Endothelial cell (in vitro differentiated cells): ENCODE measurements at regions not wholly inside any gene's neighbourhood (a gene's known extent, or its start where the extent isn't known, plus 50 kb on each side); places are given as distances from the start of the nearest gene placed in this dataset.

ENCODE experiments used
- DNase-seq: peaks from one replicate; pipeline ENCODE4 v3.0.0; 2021; ENCODE audit warnings: low spot score
- H3K27ac Mint-ChIP-seq: one replicate; pipeline ENCODE4 v1.8.0; 2021; ENCODE audit warnings: mixed read lengths, inconsistent platforms; ENCODE audit not compliant: unreplicated experiment
- H3K27me3 Mint-ChIP-seq: one replicate; pipeline ENCODE4 v1.8.0; 2021; ENCODE audit warnings: mild to moderate bottlenecking, moderate library complexity, mixed read lengths, inconsistent platforms; ENCODE audit not compliant: unreplicated experiment
- H3K36me3 Mint-ChIP-seq: one replicate; pipeline ENCODE4 v1.8.0; 2021; ENCODE audit warnings: mild to moderate bottlenecking, low read depth, mixed read lengths, inconsistent platforms; ENCODE audit not compliant: unreplicated experiment
- H3K4me1 Mint-ChIP-seq: one replicate; pipeline ENCODE4 v1.8.0; 2021; ENCODE audit warnings: mild to moderate bottlenecking, mixed read lengths, inconsistent platforms; ENCODE audit not compliant: unreplicated experiment
- H3K4me3 Mint-ChIP-seq: one replicate; pipeline ENCODE4 v1.8.0; 2021; ENCODE audit warnings: mild to moderate bottlenecking, mixed read lengths, inconsistent platforms; ENCODE audit not compliant: unreplicated experiment
- H3K9me3 Mint-ChIP-seq: one replicate; pipeline ENCODE4 v1.8.0; 2021; ENCODE audit warnings: mixed read lengths, inconsistent platforms; ENCODE audit not compliant: unreplicated experiment
- CTCF ChIP-seq: fragments of 200-600 bp; sonication (generic); IDR thresholded peaks from one replicate; pipeline ENCODE4 v1.5.0; 2021; ENCODE audit warnings: antibody characterized with exemption; ENCODE audit not compliant: unreplicated experiment

GRCh38 chr11:25435197-25435596 is 896.7 kb upstream of the ANO3 start:
- H3K9me3 Mint-ChIP-seq = no peaks in the 10 kb centered on the region
- no peaks in the 10 kb centered on the region for H3K36me3 Mint-ChIP-seq
- H3K4me3 Mint-ChIP-seq = no peak overlapping the region
- H3K27me3 Mint-ChIP-seq = peaks cover 2% of the 10 kb centered on the region
- no peak for DNase-seq
- no peak overlapping the region for H3K27ac Mint-ChIP-seq
- no peaks in the 10 kb centered on the region for H3K4me1 Mint-ChIP-seq
- no peak for TF ChIP-seq CTCF

GRCh38 chr11:25436326-25436725 is 895.6 kb upstream of the ANO3 start:
- DNase-seq = no peak
- Mint-ChIP-seq H3K27me3 (peaks cover 2% of the 10 kb centered on the region), H3K27ac (no peak overlapping the region), H3K36me3 (no peaks in the 10 kb centered on the region), H3K4me3 (no peak overlapping the region), H3K9me3 (no peaks in the 10 kb centered on the region), H3K4me1 (no peaks in the 10 kb centered on the region)
- no peak for TF ChIP-seq CTCF

GRCh38 chr11:25441421-25441820 is 890.5 kb upstream of the ANO3 start:
- Mint-ChIP-seq H3K9me3 (no peaks in the 10 kb centered on the region), H3K4me1 (no peaks in the 10 kb centered on the region), H3K27ac (no peak overlapping the region), H3K4me3 (no peak overlapping the region), H3K27me3 (peaks cover 2% of the 10 kb centered on the region), H3K36me3 (no peaks in the 10 kb centered on the region)
- DNase-seq = no peak
- TF ChIP-seq CTCF = no peak

GRCh38 chr11:25449091-25449490 is 882.8 kb upstream of the ANO3 start:
- Mint-ChIP-seq H3K27me3 (peaks cover 1% of the 10 kb centered on the region), H3K27ac (no peak overlapping the region), H3K36me3 (no peaks in the 10 kb centered on the region), H3K4me3 (no peak overlapping the region), H3K9me3 (no peaks in the 10 kb centered on the region), H3K4me1 (no peaks in the 10 kb centered on the region)
- TF ChIP-seq CTCF = no peak
- DNase-seq = no peak

- H3K27ac Mint-ChIP-seq = no peak overlapping the region
- no peaks in the 10 kb centered on the region for H3K9me3 Mint-ChIP-seq
- no peaks in the 10 kb centered on the region for H3K36me3 Mint-ChIP-seq
- H3K4me3 Mint-ChIP-seq = no peak overlapping the region
- H3K4me1 Mint-ChIP-seq = no peaks in the 10 kb centered on the region
- no peak for DNase-seq
- H3K27me3 Mint-ChIP-seq = peaks cover 1% of the 10 kb centered on the region
- no peak for TF ChIP-seq CTCF
Measured at GRCh38 chr11:25453471-25453870, 878.5 kb upstream of the ANO3 start.
